Inferior parietal cortex (tissue), 1 donor: ENCODE measurements at regions not wholly inside any gene's neighbourhood (a gene's known extent, or its start where the extent isn't known, plus 50 kb on each side); places are given as distances from the start of the nearest gene placed in this dataset.
"Not testable (repeated sequence)": the region's sequence is repeated elsewhere in the genome, so short reads cannot be mapped to it uniquely, and the experiment has no call there.

ENCODE experiments used
- DNase-seq: peaks from one replicate; pipeline ENCODE4 v3.0.0-alpha.2; 2016; ENCODE audit errors: extremely low spot score

- no peak for DNase-seq
These were observed 238.2 kb downstream of the NRIP1 start for GRCh38 chr21:14826630-14827029.

DNA sequence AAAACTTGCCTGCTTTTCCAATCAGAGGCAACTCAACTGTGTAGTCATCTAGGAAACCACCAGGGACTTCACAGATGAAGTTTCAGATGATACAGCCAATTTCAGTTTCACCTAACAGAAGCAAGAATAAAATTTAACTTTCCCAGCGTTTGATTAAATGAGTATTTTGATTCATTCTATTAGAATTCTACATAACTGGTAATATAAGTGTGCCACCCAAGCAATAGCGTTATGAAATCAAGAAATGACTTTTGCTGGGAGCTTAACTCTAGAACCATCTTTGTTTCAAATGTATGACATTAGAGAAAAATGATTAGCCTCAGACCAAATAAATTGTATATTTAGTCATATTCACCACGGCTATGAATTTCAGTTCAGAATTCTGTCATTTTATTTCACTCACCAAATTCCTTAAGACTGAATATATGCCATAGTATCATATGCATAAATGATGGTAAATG is 239.3 kb downstream of the NRIP1 start:
- DNase-seq = no peak

- no peak for DNase-seq
These were observed 240.7 kb downstream of the NRIP1 start for GRCh38 chr21:14824126-14824525.

- DNase-seq = no peak
These were observed 247.5 kb downstream of the NRIP1 start for GRCh38 chr21:14817311-14817710.

DNA sequence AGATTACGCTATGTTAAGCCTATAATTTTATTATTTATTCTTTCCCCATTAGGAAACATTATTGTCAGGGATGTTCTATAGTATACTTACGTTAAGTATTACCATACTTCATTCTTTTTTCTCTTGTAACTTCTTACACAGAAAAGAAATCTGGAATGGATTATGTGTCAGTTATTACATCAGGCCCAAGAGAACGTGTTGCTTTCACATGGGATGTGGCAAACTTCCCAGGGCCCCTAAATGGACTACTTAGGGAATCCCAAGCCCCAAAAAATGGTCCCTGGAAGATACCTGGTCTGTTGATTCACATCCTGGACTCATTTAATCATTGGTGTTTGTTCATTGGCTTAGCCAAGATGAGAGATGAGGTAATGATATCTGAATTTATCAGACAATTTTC is 249.8 kb downstream of the NRIP1 start:
- no peak for DNase-seq

DNA sequence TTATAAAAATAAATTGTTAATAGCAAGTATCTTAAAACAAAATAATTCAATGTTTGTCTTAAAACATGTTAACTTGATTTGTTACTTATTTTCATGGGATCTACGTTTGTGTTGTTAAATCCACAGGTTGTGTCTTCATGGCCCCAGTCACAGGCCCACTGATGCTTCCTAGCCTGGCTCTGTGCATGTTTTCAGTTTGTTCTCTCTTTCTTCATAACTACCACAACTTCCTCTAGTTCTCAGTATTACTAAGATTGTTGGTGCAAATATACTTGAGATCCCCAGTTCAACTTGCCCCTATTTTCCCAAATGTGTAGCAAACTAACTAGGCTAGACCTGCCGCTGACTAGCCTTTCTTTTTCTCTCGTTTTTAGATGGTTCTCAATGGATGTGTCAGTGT is 250.5 kb downstream of the NRIP1 start:
- DNase-seq = no peak

DNA sequence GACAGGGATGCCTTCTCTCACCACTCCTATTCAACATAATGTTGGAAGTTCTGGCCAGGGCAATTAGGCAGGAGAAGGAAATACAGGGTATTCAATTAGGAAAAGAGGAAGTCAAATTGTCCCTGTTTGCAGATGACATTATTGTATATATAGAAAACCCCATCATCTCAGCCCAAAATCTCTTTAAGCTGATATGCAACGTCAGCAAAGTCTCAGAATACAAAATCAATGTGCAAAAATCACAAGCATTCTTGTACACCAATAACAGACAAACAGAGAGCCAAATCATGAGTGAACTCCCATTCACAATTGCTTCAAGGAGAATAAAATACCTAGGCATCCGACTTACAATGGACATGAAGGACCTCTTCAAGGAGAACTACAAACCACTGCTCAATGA is 258.1 kb upstream of the SAMSN1 start:
- DNase-seq = not testable (repeated sequence)

- DNase-seq = no peak
These were observed 251.4 kb upstream of the SAMSN1 start for GRCh38 chr21:14797543-14797942.

DNA sequence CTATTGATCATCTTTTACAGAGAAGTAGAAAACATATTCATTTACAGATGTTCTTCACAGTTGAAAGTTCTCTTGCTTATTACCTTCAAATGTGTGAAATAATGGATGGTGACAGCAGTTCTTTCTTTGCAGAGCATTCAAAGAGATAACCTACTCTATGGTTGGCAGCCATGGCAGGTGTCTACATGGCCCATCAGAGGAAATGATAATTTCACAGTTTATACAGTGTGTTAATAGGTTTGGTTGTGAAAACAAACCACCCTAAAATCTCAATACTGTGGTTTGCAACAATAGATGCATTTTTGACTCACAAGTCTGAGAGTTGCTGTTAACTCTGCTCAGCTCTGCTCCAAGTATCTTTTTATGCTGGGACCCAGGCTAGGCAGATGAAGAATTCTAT is 241.2 kb upstream of the SAMSN1 start:
- no peak for DNase-seq

DNA sequence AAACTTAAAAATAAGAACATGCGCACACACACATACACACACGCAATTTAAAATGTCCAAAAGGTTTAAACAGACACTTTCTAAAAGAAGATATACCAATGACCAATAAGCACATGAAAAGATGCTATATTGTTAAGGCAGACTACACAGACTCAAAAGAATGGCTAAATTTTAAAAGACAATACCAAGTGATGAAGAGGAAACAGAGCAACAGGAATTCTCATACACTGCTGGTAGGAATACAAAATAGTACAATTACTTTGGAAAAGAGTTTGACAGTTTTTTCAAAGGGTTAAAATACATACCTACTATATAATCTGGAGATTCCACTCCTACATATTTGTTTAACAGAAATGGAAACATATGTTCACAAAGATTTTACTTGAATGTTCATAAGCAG is 239.6 kb upstream of the SAMSN1 start:
- no peak for DNase-seq

DNA sequence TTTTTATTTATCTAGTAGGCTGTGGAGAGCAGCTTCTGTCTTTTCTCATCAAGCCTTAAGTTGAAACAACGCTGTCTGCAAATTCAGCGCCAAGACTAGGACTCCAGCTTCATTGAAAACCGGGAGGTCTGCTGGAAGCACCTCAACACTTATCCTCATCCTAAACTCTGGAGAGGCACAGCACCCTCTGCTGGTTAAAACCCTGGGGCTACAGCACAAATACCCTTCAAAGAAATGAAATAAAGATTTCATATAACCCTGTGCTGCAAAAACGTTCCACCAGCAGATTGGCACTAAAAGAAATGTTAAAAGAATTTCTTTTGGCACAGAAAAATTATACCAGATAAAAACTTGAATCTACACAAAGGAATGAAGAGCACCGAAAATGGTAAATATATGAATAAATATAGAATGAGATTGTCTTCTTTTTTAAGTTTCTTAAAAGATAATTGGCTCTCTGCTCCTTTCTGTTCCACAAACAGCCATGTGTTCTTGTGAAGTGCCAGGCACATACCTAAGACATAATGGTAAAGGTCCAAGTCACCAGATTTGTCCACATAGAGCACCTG is 227.7 kb upstream of the SAMSN1 start:
- peak; percentile 42 for DNase-seq

GRCh38 chr21:14771593-14771992 is 225.5 kb upstream of the SAMSN1 start:
- no peak for DNase-seq

- no peak for DNase-seq
These were observed 221.9 kb upstream of the SAMSN1 start for GRCh38 chr21:14768042-14768441.

DNA sequence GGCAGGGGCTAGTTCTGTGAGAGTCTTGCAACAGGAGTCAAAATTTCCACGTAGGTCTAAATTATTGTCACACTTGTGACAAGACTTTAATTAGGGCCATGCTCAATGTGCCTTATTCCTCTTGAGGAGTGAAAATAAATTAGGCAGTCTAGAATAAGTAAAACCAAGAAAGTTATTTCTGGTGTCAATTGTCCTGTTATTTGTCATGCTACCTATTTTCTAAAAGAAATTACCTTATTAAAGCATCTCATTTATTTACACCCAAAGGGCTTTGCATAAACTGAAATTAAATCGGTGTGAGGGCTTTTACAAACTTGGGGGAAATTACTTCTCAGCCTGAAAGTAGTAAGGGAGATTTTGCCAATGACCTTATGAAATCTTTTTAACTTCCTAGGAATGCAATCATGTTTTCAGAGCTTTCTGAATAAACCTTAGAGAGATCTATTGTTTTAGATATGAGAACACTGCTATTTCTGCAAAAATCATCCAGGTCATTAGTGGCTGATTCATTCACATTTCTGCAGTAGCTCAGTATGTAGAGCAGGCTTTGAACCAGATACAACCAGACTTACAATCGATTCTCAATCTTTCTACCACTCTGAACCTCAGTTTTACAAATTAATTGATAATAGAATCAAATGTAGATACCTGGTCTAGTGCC is 221.2 kb upstream of the SAMSN1 start:
- DNase-seq = no peak

GRCh38 chr21:14766241-14766640 is 220.1 kb upstream of the SAMSN1 start:
- no peak for DNase-seq

DNA sequence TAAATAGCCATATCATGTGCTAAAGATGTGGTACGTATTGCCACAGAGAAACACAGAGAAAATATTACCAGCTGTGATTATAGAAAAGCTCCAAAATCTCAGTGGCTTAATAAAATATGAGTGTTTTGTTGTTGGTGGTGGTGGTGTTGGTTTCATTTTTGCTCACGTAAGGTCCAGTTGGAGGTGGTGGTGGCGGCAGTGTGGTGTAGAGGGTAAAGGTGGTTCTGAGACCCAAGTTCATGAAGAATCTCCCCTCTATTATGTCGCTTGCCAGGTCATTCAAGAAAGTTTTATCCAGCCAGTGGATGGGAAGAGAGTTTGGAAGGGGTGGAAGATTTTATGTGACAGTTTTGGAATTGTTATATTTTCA is 217.6 kb upstream of the SAMSN1 start:
- DNase-seq = no peak

DNA sequence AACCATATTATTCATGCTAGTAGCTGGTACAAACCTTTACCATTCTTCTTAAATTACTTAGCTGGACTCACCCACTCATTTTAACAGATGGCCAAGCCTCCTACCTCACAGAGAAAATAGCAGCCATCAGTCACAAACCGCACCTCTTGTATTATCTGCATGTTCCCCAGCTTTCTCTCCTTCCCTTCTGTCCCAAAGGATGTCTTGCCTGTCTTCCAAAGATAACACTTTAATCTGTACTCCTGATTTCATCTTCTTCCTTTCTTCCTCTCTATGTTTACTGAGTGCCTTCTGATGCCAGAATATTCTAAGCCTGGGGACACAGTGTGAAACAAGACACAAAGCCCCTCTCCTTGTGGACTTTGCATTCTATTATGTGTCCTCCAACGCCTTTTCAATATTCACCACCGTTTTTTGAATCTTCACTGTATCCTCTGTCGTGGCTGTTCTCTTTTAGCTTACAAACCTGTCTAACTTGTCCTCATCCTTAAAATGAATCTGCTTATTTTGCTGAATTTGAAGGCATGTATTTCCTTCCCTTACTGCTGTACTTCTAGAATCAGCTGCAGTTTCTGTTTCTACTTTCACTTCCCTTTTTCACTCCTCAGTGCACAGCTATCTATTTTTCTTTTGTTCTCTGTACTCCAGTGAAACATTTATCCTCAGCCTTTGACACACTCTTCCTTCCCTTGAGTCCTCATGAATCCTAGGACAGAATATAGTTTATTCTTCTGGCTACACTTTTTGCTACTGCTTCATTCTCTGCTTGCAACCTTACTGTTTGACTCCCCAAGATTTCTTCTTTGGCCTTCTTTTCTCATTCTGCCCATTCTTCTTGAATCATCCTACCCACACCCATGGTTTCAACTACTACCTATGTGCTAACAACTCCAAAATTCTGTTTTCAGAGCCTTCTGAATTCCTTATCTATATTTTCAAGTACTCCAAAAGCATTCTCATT is 216.9 kb upstream of the SAMSN1 start:
- DNase-seq = peak; percentile 56

- DNase-seq = no peak
These were observed 216.2 kb upstream of the SAMSN1 start for GRCh38 chr21:14762327-14762726.

GRCh38 chr21:14759285-14759684 is 213.2 kb upstream of the SAMSN1 start:
- DNase-seq = no peak

GRCh38 chr21:14758849-14759248 is 212.7 kb upstream of the SAMSN1 start:
- DNase-seq = no peak

DNA sequence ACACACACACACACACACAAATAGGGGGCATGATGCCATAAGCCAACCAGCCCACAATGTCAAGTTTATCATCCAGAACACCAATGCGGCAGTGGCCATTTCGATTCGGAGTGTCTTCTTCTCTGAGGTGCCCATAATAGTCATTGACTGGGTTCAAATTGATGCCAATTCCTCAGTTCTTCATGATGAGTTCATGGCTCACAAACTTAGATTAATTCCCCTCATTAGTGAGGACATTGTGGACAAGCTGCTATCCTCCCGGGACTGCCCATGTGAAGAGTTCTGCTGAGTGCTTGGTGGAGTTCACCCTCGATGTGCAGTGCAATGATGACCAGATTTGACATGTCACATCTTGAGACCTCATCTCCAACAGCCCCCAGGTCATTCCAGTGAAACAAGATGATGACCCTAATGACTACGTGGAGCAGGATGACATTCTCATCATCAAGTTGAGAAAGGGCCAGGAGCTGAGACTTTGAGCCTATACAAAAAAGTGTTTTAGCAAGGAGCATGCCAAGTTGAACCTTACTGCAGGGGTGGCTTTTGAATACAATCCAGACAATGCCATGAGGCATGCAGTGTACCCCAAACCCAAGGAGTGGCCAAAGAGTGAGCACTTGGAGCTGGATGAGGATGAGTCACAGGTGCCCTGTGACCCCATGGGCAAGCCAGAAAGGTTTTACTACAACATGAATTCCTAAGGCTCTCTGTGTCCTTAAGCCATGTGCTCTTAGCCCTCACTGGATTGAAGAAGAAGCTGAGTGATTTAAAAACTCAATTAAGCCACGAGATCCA is 211.6 kb upstream of the SAMSN1 start:
- DNase-seq = no peak

DNA sequence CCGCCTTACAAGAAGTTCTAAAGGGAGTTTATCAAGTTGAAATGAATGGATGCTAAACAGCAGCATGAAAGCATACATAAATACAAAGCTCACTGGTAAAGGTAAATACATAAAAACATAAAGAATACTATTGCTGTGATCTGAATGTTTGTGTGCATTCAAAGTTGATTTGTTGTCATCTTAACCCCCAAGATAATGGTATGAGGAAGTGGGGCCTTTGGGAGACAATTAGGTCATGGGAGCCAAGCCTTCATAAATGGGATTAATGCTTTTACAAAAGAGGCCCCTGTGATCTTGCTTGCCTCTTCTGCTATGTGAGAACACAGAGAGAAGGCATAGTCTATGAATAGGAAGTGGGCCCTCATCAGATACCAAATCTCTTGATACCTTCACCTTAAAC is 209.0 kb upstream of the SAMSN1 start:
- no peak for DNase-seq
